Stimulated activated CD4-positive, alpha-beta T cell treated with anti-CD3 and anti-CD28 coated beads, Interleukin-15, amount 100 ng/mL, for 24 hours (primary cell): ENCODE measurements at regions not wholly inside any gene's neighbourhood (a gene's known extent, or its start where the extent isn't known, plus 50 kb on each side); places are given as distances from the start of the nearest gene placed in this dataset.

Experiments used
- DNase-seq: peaks from one replicate; pipeline ENCODE4 v3.0.0-alpha.2; 2020

- no peak for DNase-seq
Measured at GRCh38 chr10:3222626-3223025, 50.0 kb upstream of the PITRM1 start.
